C4-2B (cell line): ENCODE measurements at regions not wholly inside any gene's neighbourhood (a gene's known extent, or its start where the extent isn't known, plus 50 kb on each side); places are given as distances from the start of the nearest gene placed in this dataset.

Source experiments
- H3K27ac ChIP-seq: fragments of 450-650 bp; 2 replicates; pipeline ENCODE4 v1.5.1; 2017
- ZFX ChIP-seq: fragments of 450-650 bp; IDR thresholded peaks from 2 replicates; pipeline ENCODE4 v1.6.1; 2017
- TF ChIP-seq, protein P1 (sequence below): fragments of 450-650 bp; conservative IDR thresholded peaks from 2 replicates; pipeline ENCODE4 v1.5.1; 2017; ENCODE audit warnings: mild to moderate bottlenecking

DNA sequence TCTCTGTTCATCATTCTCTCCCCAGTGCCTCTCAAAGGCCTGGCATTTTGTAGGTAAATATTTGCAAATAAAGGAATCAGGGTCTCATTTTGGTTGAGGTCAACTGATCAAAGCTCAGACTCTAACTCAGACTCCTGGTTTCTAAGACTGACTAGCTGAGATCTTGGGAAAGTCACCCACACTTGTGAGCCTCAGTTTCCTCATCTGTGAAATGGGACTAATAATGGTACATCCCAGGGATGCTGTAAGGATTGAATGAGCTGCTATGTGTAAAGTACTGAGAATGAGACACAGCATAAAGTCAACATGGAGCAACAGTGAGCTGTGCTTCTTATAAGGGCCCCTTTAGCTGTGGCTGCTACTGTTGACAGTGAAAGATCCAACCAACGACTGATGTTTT is 70.6 kb upstream of the XYLT1 start:
- TF ChIP-seq, protein P1, sequence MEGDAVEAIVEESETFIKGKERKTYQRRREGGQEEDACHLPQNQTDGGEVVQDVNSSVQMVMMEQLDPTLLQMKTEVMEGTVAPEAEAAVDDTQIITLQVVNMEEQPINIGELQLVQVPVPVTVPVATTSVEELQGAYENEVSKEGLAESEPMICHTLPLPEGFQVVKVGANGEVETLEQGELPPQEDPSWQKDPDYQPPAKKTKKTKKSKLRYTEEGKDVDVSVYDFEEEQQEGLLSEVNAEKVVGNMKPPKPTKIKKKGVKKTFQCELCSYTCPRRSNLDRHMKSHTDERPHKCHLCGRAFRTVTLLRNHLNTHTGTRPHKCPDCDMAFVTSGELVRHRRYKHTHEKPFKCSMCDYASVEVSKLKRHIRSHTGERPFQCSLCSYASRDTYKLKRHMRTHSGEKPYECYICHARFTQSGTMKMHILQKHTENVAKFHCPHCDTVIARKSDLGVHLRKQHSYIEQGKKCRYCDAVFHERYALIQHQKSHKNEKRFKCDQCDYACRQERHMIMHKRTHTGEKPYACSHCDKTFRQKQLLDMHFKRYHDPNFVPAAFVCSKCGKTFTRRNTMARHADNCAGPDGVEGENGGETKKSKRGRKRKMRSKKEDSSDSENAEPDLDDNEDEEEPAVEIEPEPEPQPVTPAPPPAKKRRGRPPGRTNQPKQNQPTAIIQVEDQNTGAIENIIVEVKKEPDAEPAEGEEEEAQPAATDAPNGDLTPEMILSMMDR: no peak
- no peak for TF ChIP-seq ZFX

DNA sequence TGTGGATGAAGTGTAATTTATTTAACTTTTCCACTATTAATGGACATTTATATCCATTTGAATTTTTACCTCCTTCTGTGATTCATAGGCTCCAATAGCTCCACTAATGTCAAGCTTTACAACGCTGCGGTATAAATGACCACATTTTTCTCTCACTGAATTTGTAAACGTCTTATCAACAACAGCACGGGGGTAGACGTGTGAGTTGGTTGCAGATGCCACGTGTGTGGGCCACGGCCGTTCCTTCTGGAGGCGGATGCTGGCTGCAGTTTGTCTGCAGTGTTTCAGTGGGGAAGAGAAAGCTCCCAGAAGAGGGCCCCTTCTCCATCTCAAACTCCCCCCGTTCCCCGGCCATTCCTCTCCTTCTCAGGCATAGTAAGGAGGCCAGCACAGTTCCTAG is 68.2 kb upstream of the XYLT1 start:
- TF ChIP-seq ZFX: no peak
- TF ChIP-seq, protein P1: no peak
- H3K27ac ChIP-seq: no peak overlapping the region

More for the DNA sequence above, 70.6 kb upstream of the XYLT1 start:
- no peak overlapping the region for H3K27ac ChIP-seq

- TF ChIP-seq ZFX: no peak
- TF ChIP-seq, protein P1: no peak
These were observed 61.7 kb upstream of the XYLT1 start for GRCh38 chr16:17532338-17532995.

GRCh38 chr16:17529982-17530760 is 59.4 kb upstream of the XYLT1 start:
- no peak overlapping the region for H3K27ac ChIP-seq
- TF ChIP-seq, protein P1: no peak

More at GRCh38 chr16:17532338-17532995, 61.7 kb upstream of the XYLT1 start:
- H3K27ac ChIP-seq: no peak overlapping the region

DNA sequence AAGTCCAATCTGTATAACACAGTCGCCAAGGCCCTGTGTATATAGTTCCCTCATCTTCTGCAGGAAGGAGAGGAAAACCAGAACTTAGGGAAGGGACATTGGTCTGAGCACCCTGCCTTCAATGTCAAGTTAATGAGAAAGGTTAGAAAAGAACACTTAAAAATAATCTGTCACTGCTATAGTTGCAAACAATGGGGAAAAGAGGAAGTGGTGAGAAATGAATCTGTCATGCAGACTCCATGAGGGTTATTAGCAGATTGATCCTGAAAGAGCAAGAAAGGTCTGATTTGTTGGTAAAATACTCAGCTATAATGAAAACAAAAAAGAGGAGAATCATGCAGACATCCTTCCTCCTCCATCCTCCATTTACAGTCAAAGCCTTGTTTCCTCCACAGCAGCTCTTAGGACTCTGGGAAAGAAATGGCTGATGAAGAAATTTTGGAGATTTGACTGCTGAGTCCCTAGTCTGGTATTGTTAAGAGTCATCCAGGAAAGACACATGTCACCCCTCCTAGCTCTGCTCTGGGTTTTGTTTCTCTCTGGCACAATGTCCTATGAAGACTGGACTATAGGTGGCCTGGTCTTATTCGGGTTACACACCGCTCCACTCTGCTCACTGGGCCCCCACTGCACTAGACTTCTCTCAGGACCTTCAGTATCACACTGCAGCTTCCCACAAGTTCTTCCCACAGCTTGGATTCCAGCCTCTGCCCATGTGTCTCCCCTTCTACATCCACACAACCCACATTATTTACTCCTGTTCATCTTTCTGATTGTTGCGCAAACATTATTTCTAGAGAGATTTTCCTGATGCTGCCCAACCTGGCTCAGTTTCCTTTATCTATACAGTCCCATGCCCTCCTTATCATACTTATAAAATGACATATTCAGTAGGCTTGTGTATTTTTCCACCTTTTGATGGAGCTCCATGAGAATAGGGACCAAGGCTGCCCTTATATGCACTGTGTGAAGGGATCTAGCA is 56.5 kb upstream of the XYLT1 start:
- TF ChIP-seq, protein P1: no peak
- no peak for TF ChIP-seq ZFX

DNA sequence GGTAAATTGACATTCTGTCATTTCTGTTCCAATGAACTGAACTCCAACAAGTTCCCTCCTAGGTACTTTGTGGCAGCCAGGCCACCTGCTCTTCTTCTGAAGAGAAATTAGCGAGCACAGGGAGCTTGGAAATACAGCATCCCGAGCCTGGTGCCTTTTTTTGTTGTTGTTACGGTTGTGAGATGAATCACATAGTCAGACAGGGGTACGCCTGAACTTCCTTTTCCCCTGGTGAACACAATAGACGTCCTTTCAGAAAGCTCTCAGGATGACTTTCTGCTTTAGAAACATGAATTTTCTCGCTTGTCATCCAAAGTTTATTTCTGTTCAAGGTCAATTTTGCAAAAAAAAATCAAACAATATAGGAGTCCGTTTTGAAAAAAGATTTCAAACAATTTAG is 53.9 kb upstream of the XYLT1 start:
- TF ChIP-seq, protein P1: no peak
- no peak for TF ChIP-seq ZFX
- H3K27ac ChIP-seq: no peak overlapping the region

More for the DNA sequence above, 56.5 kb upstream of the XYLT1 start:
- H3K27ac ChIP-seq: no peak overlapping the region
